Kidney tubule cell (primary cell): ENCODE measurements at regions not wholly inside any gene's neighbourhood (a gene's known extent, or its start where the extent isn't known, plus 50 kb on each side); places are given as distances from the start of the nearest gene placed in this dataset.
A peak's percentile ranks its signal among the peaks of the same experiment; 100 is the strongest.

Source experiments
- DNase-seq: peaks from one replicate; pipeline ENCODE4 v3.0.0-alpha.2; 2018; ENCODE audit warnings: low spot score

DNA sequence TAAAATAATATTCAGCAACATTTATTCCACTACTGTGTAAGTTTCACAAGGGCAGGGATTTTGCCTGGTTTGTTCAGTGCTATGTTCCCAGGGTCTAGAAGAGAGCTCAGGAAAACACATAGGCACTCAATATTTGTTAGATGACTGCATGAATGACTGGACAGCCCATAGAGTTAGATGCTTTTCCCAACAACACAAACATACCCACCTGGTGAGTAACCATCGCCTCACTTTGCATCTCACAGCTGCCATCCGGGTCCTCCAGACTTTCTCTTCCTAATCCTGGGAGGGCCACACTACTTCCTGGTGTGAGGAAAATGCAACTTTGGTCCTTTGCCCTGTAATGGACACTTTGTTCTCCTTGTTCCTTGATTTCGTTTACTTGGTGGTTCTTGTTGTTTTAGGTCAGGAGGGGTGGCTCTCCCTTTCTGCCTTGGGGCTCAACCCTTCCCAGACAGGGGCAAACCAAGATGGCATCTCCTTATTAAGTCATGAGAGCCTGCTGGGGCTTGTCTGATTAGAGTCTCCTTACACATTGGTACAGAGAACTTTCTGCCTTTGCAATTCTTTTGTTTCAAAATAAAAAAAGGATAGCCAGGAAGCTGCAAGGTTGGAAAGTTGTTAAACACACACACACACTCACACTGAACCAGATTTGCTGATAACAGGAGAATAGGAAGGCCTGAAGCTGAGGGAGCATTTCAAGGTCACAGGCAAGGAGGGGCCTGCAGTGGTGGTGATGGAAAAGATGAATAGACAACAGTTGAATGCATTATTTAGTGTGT, 190.6 kb downstream of the MID1IP1 start:
- DNase-seq = peak; percentile 61

DNA sequence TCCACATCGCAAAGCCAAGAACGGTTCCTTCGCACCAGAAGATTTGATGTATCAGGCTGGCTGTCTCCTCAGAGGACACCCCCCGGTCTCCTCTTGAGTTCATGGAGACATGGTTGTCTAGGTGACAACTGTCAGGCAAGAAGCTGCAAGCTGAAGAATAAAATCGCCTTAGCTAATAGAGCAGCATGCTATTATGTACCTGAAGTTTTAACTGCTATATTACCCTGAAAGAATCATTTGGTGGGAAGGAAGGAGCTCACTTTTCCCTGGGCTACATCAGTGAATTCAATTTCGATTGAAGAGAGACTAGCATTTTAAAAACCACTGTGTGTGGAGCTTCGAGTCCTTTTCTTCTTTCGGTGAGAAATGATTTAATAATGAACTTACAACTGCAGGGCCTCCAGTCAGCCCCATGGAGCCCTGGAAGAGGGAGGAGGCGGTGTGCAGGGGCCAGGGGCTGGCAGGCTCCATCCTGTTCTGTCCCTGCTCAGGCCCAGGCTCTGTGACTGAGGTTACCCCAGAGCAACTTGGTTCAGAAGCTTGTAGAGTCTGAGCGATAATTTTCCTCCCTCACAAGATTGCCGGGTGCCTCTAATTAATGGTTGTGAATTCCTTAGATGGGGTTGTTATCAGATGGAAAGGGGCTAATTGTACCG, 191.3 kb downstream of the MID1IP1 start:
- DNase-seq = no peak

DNA sequence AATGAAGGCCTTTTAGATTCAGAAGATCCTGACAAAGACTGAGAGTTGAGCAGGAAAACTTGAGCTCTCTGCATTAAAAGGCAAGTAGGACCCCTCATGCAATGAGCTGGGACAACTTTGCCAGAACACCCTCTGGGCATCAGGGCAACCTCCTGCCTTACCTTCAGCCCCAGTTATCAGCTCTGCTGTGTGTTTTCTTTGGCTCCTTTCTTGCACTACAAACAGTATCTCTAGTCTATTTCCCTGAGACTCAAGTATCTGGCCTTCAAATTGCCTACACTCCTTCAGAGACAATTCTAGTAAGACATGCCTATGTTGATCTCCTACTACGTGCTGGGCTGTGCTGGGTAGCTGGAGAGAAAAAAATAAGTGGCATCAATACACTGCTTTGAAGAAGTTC, 192.2 kb downstream of the MID1IP1 start:
- no peak for DNase-seq

DNA sequence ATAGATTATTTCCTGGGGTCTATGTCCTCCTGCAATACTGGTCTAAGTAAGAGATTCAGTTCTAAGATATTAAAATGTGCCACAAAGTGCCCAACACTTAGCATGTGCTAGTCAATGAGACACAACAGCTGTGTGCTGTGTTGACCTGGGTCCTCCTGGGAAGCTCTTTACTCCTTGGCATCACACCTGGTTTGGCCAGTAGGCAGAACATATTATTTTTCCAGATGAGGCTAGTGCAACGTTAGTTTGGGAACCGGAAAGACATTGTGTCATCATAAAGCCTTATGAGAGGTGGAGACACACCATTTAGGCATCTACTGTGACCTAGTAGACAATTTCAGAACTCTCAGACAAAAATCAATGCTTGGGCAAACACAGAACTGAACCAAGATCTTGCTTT, 197.8 kb downstream of the MID1IP1 start:
- DNase-seq = no peak

DNA sequence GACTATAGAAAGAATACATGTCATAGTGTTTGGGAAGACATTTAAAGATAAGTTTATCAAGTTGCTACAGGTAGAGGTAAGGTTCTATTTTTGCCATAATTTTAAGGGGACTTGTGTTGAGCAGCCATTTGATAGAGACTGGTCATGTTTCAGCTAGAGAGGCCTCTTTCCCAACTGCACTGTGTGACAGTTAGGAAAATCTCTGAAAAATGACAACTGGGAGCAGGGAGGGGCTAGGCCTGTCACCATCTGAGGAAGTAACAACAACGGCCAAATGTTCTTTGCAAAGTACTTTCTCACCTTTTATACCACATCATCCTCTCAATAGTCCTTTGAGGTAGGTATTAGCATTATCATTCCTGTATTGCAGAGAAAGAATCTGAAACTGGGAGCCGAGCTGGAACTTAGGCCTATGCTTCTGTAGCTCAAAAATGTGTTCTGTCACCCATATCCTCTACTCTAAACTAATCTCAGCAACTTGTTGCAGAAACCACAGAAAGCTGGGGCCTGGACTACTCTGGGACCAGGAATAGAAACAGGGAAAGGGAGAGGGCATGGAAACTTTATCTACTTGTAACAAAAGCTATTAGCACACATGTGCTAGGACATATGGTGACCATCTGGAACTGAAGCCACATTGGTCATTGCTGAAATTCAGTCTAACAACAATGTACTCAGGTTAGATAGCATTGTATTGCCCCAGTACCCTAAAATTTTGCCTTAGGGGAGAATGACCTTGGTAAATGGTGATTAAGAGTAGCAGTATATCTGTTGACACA, 198.9 kb downstream of the MID1IP1 start:
- no peak for DNase-seq

DNA sequence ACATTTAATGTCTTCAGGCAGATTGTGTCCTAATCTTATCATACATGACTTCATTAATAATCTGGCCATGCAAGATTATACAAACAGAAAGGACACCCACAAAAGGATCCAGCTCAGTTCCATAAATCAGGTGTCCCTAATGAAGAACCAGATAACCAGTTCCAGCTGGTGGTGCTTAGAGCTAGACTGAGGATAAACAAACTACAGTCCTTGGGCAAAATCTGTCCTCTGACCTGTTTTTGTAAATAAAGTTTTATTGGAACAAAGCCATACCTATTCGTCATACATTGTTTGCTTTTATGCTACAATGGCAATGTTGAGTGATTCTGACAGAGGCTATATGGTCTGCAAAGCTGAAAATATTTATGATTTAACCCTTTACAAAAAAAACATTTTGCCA, 199.5 kb downstream of the MID1IP1 start:
- no peak for DNase-seq

DNA sequence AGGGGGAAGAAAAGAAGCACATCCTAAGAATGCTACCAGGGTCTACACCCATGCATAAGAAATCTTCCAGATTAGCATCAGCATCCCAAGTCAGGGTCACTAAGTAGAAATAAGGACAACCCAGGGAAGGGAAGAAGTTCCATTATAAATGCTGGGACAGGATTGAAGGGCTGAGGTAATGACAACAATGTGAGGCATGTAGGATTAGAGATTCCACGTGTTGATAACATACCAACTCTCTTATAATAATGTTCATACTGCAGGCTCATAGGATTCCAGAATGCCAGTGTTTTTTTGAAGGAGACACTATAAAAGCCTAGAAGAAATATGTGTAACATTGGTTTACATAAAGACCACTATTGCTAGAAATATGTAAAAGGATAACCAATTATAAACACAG, 201.2 kb downstream of the MID1IP1 start:
- DNase-seq = no peak

DNA sequence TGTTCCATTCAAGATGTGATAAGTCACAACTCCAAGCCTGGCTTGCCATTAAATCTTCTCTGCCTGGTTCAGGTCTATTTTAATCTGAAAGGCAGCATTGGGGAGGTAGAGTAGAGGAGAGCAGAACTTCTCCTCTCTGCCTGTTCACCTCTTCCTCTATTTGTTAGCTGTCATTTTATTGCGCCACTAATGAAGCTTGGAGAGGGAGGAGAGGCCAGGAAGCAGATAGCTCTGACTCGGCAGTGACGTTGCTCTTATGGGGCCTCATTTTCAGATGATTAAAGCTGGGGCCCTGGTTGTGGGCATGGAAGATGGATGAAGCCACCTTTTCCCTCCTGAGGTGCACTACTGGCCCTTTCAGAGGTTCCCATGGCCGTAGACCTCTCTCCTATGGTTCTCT, 207.3 kb downstream of the MID1IP1 start:
- no peak for DNase-seq

DNA sequence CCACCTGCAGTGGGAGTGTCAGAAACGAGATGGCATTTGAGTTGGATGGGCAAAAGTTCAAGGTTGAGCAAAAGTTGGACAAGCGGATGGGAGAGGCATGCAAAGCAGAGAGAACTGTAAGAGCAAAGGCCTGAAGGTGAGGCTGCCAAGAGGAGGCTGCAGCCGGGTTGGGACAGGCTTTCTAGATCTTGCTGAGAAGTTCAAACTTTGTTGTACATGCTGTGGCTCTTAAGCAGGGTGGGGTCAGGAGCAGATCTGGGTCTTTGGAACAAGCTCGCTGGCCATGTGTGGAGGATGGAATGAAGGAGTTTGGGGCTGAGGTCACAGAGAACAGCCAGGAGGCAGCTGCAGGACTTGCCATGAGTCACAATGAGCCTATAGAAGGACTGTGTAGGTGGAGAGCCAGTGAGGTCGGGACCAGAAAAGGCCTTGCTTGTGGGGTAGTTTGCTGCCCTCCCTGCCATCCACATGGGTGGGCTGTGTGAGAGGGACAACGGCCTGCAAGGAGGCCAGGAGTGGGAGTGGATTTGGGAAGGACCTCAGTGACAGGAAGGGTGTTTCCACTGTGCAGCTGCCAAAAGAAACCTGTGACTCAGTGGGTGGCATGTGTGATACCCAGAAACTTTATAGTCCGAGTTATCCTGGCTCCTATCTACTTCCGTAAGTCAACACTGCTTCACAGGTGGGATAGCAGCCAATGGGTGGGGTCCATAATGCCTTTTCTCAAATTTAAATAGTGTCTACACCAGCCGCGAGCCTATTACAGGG, 210.4 kb downstream of the MID1IP1 start:
- DNase-seq = no peak

DNA sequence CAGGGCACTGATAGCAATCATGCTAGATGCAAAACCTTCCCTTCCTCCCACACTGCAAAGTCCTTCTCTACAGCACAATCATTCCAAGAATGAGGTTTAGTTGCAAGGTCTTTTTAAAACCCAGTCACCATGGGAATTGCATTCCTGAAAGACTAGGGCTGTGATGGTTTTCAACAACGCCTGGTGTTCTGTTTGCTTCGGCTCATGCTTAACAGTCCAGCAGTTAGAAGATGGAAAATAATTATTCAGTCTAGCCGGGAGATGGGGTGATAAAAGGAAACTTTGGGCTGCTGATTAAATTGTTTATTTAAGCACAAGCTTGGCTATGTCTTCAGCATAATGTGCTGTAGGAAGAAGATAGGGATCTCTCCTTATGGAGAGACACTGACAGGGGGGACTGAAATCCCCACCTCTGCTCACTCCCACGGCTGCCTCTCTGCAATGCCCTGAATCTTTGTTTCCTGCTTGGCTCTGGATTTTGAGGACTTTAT, 211.4 kb downstream of the MID1IP1 start:
- DNase-seq = no peak

DNA sequence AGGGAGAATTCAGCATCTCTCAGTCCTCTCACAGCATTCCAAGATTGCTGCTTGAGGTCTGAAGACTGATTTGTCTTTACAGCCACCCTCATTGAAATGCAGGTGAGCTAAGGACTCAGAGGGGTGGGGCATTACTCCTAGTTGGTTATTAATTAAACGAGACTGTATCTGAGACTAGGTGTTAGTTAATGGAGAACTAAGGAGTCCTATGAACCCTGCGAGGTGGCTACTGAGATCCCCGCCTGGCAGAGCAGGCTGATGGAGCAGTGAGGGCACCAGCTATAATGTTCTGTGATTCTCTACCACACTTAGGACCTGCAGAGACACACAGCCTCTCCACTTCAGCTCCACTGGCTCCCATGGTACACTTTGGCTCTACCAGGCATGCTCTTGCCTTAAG, 215.3 kb downstream of the MID1IP1 start:
- peak; percentile 68 for DNase-seq

DNA sequence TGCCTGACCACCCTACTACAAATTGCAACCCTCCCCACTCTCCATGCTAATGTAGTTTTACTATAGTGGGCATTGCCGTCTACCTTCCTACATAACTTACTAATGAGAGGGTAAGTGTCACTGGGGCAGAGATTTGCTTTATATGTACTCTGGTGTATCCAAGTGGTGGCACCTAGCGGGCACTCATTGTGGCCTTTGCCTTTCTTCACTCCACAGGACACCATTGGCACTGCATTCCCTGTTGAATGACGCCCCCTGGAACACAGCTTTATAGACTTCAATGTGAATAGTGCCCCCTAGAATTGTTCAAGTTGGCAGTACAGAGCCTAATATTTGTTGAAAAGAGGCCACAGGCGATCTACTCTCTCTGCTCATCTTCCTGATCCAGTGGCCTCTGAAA, 215.8 kb downstream of the MID1IP1 start:
- peak; percentile 25 for DNase-seq

DNA sequence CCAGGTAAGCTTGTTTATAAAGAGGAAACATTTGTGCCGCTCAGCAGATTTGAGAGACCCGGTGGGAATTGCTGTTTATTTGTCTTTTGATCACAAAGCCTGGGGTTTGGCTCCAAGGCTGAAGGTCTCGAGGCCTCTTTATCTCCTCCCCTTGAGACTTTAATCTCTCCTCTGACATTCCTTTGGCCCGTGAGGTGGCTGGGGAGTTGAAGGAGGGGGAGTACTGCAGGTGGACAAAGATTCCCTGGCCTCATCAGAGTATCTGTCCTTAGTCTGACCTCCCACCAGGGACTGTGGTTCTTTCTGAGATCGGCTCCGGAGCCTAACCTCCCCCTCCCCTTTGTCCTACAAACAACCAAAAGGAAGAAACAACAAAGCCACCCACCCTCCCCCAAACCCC, 216.5 kb downstream of the MID1IP1 start:
- DNase-seq = no peak

DNA sequence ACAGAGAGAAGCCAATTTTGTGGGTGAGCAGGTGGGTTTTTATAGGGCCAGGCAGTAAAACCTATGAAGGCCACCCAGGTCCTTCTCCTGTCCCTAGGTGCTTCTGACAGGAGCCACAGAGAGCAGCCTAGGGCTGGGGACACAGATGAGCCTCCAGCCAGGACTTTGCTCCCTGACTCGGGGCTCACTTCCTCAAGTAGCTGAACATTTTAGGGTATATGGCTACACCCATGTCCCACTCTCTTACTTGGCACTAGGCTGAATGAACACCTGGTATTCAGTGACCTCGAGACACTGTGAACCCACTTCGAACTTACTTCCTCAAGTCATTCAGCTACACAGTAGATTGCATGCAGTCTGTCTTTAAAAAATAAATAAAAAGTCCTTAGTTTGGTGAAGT, 217.3 kb downstream of the MID1IP1 start:
- no peak for DNase-seq

DNA sequence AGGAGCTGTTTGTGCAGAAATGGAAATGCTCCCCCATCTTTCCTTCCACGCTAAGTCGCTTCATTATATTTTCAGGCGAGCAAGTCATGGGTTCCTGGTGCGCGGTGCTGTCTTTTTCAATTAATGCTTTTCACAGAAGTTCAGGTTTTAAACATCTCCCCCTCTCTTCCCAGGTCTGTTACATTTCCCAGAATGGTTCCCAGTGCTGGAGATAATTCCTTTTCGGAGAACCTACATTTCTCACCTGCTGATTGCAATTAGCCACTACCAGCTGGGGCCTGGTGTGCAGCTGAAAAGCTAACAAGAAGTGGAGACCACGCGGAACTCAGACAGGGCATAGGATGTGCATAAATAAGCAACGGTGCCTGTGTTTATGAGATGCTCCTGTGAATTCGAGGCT, 217.8 kb downstream of the MID1IP1 start:
- no peak for DNase-seq

DNA sequence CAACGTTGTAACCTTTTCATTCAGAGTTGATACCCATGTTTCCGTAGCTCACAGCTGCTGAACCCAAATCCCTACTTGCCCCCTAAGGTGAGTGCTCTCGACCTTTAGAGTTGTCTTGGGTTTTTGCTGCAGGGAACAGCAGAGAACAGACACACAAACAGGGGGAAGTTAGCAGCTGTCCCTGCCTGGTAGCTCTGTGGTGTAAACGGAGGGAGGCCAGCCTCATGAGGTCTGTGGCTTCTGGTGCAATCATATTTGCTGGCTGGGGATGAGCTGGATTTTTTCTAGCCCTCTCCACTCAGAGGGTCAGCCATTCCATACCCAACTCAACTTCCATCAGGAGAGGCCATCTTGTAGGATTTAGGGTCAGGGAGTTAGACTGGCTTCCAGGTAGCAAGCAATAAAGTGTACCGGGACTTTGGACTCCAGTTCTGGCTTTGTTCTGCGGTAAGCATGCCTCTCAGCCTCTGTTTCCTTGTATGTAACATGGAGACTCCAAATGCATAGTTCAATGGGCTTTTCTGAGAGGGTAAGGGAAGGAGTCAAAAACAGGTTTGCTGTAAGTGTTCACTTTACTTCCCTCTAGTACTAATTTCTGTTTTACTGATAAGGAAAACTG, 218.9 kb downstream of the MID1IP1 start:
- no peak for DNase-seq

DNA sequence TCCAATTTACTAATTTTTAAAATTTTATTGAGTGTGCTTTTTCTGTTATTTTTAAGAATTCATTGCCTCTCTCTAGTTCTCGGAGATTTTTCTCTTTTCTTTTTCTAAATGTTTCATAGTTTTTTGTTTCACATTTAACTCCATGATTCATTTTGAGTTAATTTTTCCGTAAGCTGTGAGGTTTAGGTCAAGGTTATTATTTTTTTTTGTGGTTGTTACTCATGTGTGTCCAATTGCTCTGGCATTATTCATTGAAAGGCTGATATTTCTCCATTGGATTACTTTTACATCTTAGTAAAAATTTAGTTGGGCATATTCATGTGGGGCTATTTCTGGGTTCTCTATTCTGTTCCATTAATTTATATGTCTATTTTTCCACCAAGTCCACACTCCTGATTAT, 220.8 kb downstream of the MID1IP1 start:
- no peak for DNase-seq

DNA sequence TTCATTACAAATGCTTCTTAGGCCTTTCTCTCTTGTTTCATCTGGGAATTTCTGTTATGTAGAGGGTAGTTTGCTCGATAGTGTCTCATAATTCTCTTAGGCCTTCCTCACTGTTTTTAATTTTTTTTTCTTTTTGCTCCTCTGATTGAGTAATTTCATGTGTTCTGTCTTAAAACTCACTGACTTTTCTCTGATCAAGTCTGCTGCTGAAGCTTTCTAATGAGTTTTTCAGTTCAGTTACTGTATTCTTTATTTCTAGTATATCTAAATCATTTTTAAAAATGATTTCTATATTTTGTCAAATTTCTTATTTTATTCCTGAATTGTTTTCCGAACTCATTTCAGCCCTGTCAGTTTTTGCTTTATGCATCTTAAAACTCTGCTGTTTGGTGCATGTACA, 228.0 kb downstream of the MID1IP1 start:
- DNase-seq = no peak

DNA sequence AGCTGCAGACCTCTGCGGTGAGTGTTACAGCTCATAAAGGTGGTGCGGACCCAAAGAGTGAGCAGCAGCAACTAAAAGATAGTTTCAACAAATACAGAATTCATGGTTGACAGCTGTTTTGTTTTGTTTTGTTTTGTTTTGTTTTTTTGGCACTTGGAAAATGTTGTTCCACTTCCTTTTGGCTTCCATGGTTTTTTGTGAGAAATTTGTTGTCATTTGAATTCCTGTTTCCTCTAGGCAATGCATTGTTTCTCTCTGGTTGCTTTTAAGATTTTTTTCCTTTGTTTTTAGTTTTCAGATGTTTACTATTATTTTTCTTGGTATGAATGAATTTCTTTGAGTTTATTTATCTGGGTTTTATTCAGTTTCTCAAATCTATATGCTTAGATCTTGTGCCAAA, 229.4 kb downstream of the MID1IP1 start:
- DNase-seq = no peak

DNA sequence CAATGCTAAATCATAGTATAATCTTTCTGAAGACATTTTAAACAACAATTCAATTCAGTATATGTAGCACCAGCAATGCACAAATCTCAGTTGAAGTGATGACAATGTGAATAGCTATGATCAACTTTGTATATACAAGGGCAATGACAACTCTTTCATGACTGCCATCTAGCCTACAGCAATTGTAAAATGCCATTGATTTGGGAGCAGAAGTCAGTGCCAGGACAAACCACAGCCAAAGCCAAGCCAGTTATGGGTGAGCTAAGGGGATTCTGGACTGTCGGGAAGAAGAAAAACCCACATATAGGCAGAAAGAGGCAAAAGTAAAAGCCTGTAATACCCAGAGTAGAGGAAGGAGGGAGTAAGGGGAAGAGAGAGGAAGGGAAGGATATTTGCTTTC, 238.6 kb downstream of the MID1IP1 start:
- DNase-seq = no peak

DNA sequence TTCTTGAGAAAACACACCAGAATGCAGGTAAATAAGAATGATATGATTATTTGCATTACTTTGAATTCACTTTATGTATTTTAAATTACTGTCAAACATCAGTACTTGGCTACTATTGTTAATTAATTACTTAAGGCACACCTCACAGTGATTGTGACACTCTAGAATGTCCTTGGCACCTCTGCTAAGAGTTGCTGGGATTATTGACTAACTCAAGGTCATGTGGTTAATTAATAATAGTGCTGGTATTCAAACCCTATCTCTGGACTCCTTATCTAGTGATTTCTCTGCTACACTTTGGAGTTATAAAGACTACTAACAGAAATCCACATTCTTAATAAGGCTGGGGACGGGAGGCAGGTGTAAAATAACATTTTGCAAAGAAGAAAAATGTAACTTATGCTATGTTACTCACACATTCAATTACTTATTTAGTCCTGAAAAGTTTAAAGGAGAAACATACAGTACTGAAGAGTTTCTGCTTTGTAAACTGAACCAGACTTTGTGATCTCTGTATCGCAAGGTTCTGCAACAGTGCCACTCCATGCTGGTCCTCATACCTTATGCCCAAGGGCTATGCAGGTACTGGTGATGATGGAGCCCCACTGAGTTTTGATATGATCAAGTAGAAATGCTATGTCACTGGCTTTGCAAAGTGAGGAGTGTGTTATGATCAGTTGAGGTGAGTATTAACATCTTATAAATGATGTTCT, 242.7 kb downstream of the MID1IP1 start:
- DNase-seq = peak; percentile 16
